ENCODE measurements at regions not wholly inside any gene's neighbourhood (a gene's known extent, or its start where the extent isn't known, plus 50 kb on each side); places are given as distances from the start of the nearest gene placed in this dataset.

- ChIA-PET CTCF (no interaction called here), POLR2A (no interaction called here), SMC1A (ENCODE audit: uncharacterized antibody, unreplicated experiment) (no interaction called here), RAD21 (ENCODE audit: unreplicated experiment) (no interaction called here)
- FAIRE-seq = no peak
- Histone ChIP-seq H3K4me1 (ENCODE audit: control insufficient read depth, insufficient read depth, low read length) (no peaks in the 10 kb centered on the region), H3K36me3 (ENCODE audit: control insufficient read depth in 2 of 2, insufficient read depth in 2 of 2, low read length in 1 of 2) (no peaks in the 10 kb centered on the region), H3K4me3 (no peak overlapping the region), H4K20me1 (ENCODE audit: control insufficient read depth, insufficient read depth) (no peaks in the 10 kb centered on the region), H3K4me2 (ENCODE audit: control insufficient read depth, insufficient read depth) (no peak overlapping the region), H2AFZ (ENCODE audit: control insufficient read depth, low read depth, low read length) (no peak overlapping the region), H3K9ac (ENCODE audit: control insufficient read depth, insufficient read depth, low read length) (no peak overlapping the region), H3K79me2 (ENCODE audit: control insufficient read depth, insufficient read depth, low read length) (no peaks in the 10 kb centered on the region), H3K27ac (ENCODE audit: control insufficient read depth, insufficient read depth) (no peak overlapping the region), H3K9me3 (replicated peaks; ENCODE audit: control insufficient read depth, insufficient read depth, low read length) (no peaks in the 10 kb centered on the region), H3K27me3 (replicated peaks in 1 of 2; ENCODE audit: control insufficient read depth in 2 of 2, insufficient read depth in 2 of 2, low read length in 1 of 2) (no peaks in the 10 kb centered on the region)
- in situ Hi-C loops (cut with MboI) = no loop called here
- intact Hi-C loops (cut with micrococcal nuclease; ENCODE audit: unreplicated experiment) = no loop called here
- no peak for TF ChIP-seq SUPT20H (IDR thresholded peaks at IDR 0.05; ENCODE audit: borderline replicate concordance, control insufficient read depth, low read depth, low read length)
- TF ChIP-seq KLF5 (IDR thresholded peaks at IDR 0.05; ENCODE audit: partially characterized antibody) = no peak
- TF ChIP-seq, protein P1, sequence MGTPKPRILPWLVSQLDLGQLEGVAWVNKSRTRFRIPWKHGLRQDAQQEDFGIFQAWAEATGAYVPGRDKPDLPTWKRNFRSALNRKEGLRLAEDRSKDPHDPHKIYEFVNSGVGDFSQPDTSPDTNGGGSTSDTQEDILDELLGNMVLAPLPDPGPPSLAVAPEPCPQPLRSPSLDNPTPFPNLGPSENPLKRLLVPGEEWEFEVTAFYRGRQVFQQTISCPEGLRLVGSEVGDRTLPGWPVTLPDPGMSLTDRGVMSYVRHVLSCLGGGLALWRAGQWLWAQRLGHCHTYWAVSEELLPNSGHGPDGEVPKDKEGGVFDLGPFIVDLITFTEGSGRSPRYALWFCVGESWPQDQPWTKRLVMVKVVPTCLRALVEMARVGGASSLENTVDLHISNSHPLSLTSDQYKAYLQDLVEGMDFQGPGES (IDR thresholded peaks at IDR 0.05) = no peak
- TF ChIP-seq, protein P2, sequence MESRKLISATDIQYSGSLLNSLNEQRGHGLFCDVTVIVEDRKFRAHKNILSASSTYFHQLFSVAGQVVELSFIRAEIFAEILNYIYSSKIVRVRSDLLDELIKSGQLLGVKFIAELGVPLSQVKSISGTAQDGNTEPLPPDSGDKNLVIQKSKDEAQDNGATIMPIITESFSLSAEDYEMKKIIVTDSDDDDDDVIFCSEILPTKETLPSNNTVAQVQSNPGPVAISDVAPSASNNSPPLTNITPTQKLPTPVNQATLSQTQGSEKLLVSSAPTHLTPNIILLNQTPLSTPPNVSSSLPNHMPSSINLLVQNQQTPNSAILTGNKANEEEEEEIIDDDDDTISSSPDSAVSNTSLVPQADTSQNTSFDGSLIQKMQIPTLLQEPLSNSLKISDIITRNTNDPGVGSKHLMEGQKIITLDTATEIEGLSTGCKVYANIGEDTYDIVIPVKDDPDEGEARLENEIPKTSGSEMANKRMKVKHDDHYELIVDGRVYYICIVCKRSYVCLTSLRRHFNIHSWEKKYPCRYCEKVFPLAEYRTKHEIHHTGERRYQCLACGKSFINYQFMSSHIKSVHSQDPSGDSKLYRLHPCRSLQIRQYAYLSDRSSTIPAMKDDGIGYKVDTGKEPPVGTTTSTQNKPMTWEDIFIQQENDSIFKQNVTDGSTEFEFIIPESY (IDR thresholded peaks at IDR 0.05) = no peak
- no peak for TF ChIP-seq TCF12 (IDR thresholded peaks at IDR 0.05; ENCODE audit: low read depth, low read length)
- no peak for TF ChIP-seq SMARCA5 (IDR thresholded peaks at IDR 0.05)
- no peak for TF ChIP-seq TCF3 (IDR thresholded peaks at IDR 0.05; ENCODE audit: borderline replicate concordance, insufficient read depth, low read depth, low read length)
- no peak for TF ChIP-seq PKNOX1 (IDR thresholded peaks at IDR 0.05)
- TF ChIP-seq RAD51 (IDR thresholded peaks at IDR 0.05) = no peak
- TF ChIP-seq, protein P3, sequence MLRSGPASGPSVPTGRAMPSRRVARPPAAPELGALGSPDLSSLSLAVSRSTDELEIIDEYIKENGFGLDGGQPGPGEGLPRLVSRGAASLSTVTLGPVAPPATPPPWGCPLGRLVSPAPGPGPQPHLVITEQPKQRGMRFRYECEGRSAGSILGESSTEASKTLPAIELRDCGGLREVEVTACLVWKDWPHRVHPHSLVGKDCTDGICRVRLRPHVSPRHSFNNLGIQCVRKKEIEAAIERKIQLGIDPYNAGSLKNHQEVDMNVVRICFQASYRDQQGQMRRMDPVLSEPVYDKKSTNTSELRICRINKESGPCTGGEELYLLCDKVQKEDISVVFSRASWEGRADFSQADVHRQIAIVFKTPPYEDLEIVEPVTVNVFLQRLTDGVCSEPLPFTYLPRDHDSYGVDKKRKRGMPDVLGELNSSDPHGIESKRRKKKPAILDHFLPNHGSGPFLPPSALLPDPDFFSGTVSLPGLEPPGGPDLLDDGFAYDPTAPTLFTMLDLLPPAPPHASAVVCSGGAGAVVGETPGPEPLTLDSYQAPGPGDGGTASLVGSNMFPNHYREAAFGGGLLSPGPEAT (IDR thresholded peaks at IDR 0.05; ENCODE audit: low read depth) = no peak
- no peak for TF ChIP-seq CUX1 (IDR thresholded peaks at IDR 0.05; ENCODE audit: insufficient replicate concordance, low read depth, low read length)
- no peak for TF ChIP-seq MEF2B (IDR thresholded peaks at IDR 0.05; ENCODE audit: partially characterized antibody, poor library complexity, severe bottlenecking)
- ATAC-seq = no peak
- 25% methylated on average over 2 of the region's 2 CpGs for WGBS (ENCODE audit: insufficient coverage, insufficient replicate concordance, low lambda C conversion rate, missing lambda C conversion rate)
- no TSS peak for BruUV-seq (replicated peaks)
- DNase-seq (ENCODE audit: low read depth, low spot score) = no peak
Measured at GRCh38 chr5:93145767-93146166, 435.3 kb downstream of the NR2F1-AS1 start.

All from GM12878 (cell line).